WTC11 (cell line): ENCODE measurements at regions not wholly inside any gene's neighbourhood (a gene's known extent, or its start where the extent isn't known, plus 50 kb on each side); places are given as distances from the start of the nearest gene placed in this dataset.

Experiments
- ATAC-seq: fragments of 200-7000 bp; cut with Tn5 transposase; 2 replicates; pipeline ENCODE4 v1.10.0; 2021; ENCODE audit warnings: mild to moderate bottlenecking, moderate library complexity
- CTCF ChIA-PET: fragments of 300-600 bp; sonication (Branson Sonifier 250); formaldehyde crosslinking; loops from one replicate; lab custom pipeline; 2021; ENCODE audit warnings: antibody characterized with exemption; lab: Charles Lee
- POLR2A ChIA-PET: fragments of 350-600 bp; sonication (Branson Sonifier 250); formaldehyde crosslinking; loops from one replicate; lab custom pipeline; 2021; ENCODE audit warnings: antibody characterized with exemption; lab: Charles Lee
- DNase-seq: peaks from one replicate; pipeline ENCODE4 v3.0.0; 2021; ENCODE audit warnings: low spot score
- H3K27ac Mint-ChIP-seq: 2 replicates; pipeline ENCODE4 v1.8.0; 2021; ENCODE audit warnings: mixed read lengths
- H3K27me3 Mint-ChIP-seq: 2 replicates; pipeline ENCODE4 v1.8.0; 2021; ENCODE audit warnings: low read depth, mild to moderate bottlenecking, moderate library complexity, mixed read lengths
- H3K36me3 Mint-ChIP-seq: 2 replicates; pipeline ENCODE4 v1.8.0; 2021; ENCODE audit warnings: mixed read lengths
- H3K4me1 Mint-ChIP-seq: 2 replicates; pipeline ENCODE4 v1.8.0; 2022; ENCODE audit warnings: mixed read lengths
- H3K4me3 Mint-ChIP-seq: 2 replicates; pipeline ENCODE4 v1.8.0; 2021; ENCODE audit warnings: mild to moderate bottlenecking, moderate library complexity, mixed read lengths
- H3K9me3 Mint-ChIP-seq: 2 replicates; pipeline ENCODE4 v1.8.0; 2021; ENCODE audit warnings: mixed read lengths
- ATF1 ChIP-seq: sonication (generic); formaldehyde crosslinking; IDR thresholded peaks from 2 replicates; pipeline ENCODE4 v1.8.1; 2023; ENCODE audit warnings: mild to moderate bottlenecking, moderate library complexity, missing genetic modification reagents
- CREM ChIP-seq: sonication (generic); formaldehyde crosslinking; IDR thresholded peaks from 2 replicates; pipeline ENCODE4 v1.8.1; 2022; ENCODE audit warnings: mild to moderate bottlenecking, missing genetic modification reagents, moderate library complexity
- ERG ChIP-seq: fragments of 250-450 bp; sonication (Bioruptor Pico); IDR thresholded peaks from 2 replicates; pipeline ENCODE4 v1.8.0; 2021; ENCODE audit warnings: mild to moderate bottlenecking
- FOXK1 ChIP-seq: sonication (generic); formaldehyde crosslinking; IDR thresholded peaks from 2 replicates; pipeline ENCODE4 v1.8.0; 2022; ENCODE audit warnings: mild to moderate bottlenecking, moderate library complexity, missing genetic modification reagents
- GTF2I ChIP-seq: fragments of 250-450 bp; sonication (Bioruptor Pico); conservative IDR thresholded peaks from 2 replicates; pipeline ENCODE4 v1.4.0; 2021; ENCODE audit warnings: mild to moderate bottlenecking
- MYBL2 ChIP-seq: sonication (generic); formaldehyde crosslinking; IDR thresholded peaks from 2 replicates; pipeline ENCODE4 v1.8.1; 2023; ENCODE audit warnings: mild to moderate bottlenecking, moderate library complexity, missing genetic modification reagents
- NFATC4 ChIP-seq: fragments of 250-450 bp; sonication (Bioruptor Pico); IDR thresholded peaks from 2 replicates; pipeline ENCODE4 v1.9.0; 2021; ENCODE audit warnings: mild to moderate bottlenecking
- NFE2L1 ChIP-seq: sonication (generic); formaldehyde crosslinking; IDR thresholded peaks from 2 replicates; pipeline ENCODE4 v1.8.1; 2023; ENCODE audit warnings: missing genetic modification reagents
- TEAD4 ChIP-seq: sonication (generic); formaldehyde crosslinking; IDR thresholded peaks from 2 replicates; pipeline ENCODE4 v1.8.0; 2022; ENCODE audit warnings: mild to moderate bottlenecking, missing genetic modification reagents
- ZMAT4 ChIP-seq: fragments of 250-450 bp; sonication (Bioruptor Pico); IDR thresholded peaks from 2 replicates; pipeline ENCODE4 v1.9.0; 2021; ENCODE audit warnings: mild to moderate bottlenecking
- ZNF532 ChIP-seq: fragments of 250-450 bp; sonication (Bioruptor Pico); IDR thresholded peaks from 2 replicates; pipeline ENCODE4 v1.9.0; 2021; ENCODE audit warnings: mild to moderate bottlenecking, borderline replicate concordance
- TF ChIP-seq, protein P1 (sequence below): sonication (generic); formaldehyde crosslinking; IDR thresholded peaks from 2 replicates; pipeline ENCODE4 v1.8.1; 2023; ENCODE audit warnings: mild to moderate bottlenecking, missing genetic modification reagents, moderate library complexity
- TF ChIP-seq, protein P2 (sequence below): sonication (generic); formaldehyde crosslinking; IDR thresholded peaks from 2 replicates; pipeline ENCODE4 v1.8.1; 2022; ENCODE audit warnings: low read depth, mild to moderate bottlenecking, moderate library complexity, missing genetic modification reagents, borderline replicate concordance
- TF ChIP-seq, protein P3 (sequence below): fragments of 250-450 bp; sonication (Bioruptor Pico); IDR thresholded peaks from 2 replicates; pipeline ENCODE4 v1.9.0; 2021; ENCODE audit warnings: moderate library complexity, mild to moderate bottlenecking, inconsistent platforms, borderline replicate concordance
- TF ChIP-seq, protein P4 (sequence below): sonication (generic); formaldehyde crosslinking; IDR thresholded peaks from 2 replicates; pipeline ENCODE4 v1.8.1; 2022; ENCODE audit warnings: mild to moderate bottlenecking, missing genetic modification reagents, moderate library complexity, borderline replicate concordance
- TF ChIP-seq, protein P5 (sequence below): sonication (generic); formaldehyde crosslinking; IDR thresholded peaks from 2 replicates; pipeline ENCODE4 v1.8.0; 2022; ENCODE audit warnings: mild to moderate bottlenecking, missing genetic modification reagents
- TF ChIP-seq, protein P6 (sequence below): sonication (generic); formaldehyde crosslinking; IDR thresholded peaks from 2 replicates; pipeline ENCODE4 v1.8.1; 2022; ENCODE audit warnings: mild to moderate bottlenecking, moderate library complexity, missing genetic modification reagents
- TF ChIP-seq, protein P7 (sequence below): sonication (generic); formaldehyde crosslinking; IDR thresholded peaks from 2 replicates; pipeline ENCODE4 v1.8.1; 2022; ENCODE audit warnings: missing genetic modification reagents, borderline replicate concordance

DNA sequence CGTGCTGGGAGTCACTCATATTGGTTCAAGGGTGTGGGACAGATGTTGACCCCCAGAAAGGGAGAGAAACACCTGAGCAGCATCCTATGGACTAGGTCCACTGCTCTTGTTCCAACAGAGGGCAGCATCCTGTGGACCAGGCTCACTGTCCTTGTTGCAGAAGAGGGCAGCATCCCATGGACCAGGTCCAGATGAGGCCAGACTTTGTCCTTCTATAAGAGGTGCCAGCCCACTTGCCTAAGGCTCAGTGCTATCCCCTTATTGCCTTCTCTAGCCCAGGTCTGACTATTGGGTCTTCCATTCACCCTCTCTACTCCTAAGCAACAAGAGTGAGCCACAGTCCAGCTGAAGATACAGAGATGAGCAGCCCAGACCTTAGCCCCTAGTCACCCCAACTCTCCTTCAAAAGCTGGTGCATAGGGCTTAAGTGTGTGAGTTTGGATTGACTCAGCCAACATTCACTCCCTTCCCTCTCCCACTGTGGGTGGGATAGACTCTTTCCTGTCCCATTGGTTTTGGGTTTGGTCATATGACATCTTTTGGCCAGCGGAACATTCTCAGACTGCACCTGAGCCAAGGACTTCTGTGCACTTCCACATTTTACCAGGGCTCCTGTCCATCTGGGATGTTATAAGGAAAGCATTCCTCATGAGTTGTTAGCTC, 132.4 kb upstream of the GPC1 start:
- Mint-ChIP-seq H3K27ac (no peak overlapping the region), H3K36me3 (no peaks in the 10 kb centered on the region), H3K4me3 (no peak overlapping the region), H3K27me3 (no peaks in the 10 kb centered on the region), H3K4me1 (peaks cover 4% of the 10 kb centered on the region), H3K9me3 (no peaks in the 10 kb centered on the region)
- POLR2A ChIA-PET, result no interaction called here
- CTCF ChIA-PET, result interaction anchor here (0.6 kb wide), 1 partner anchor 53 kb away, joined by 3 read pairs; no protein-coding TSS in a partner anchor
- ATAC-seq, result no peak
- TF ChIP-seq, protein P1, sequence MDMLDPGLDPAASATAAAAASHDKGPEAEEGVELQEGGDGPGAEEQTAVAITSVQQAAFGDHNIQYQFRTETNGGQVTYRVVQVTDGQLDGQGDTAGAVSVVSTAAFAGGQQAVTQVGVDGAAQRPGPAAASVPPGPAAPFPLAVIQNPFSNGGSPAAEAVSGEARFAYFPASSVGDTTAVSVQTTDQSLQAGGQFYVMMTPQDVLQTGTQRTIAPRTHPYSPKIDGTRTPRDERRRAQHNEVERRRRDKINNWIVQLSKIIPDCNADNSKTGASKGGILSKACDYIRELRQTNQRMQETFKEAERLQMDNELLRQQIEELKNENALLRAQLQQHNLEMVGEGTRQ (CRISPR knock-in tag), result no peak
- TF ChIP-seq, protein P2, sequence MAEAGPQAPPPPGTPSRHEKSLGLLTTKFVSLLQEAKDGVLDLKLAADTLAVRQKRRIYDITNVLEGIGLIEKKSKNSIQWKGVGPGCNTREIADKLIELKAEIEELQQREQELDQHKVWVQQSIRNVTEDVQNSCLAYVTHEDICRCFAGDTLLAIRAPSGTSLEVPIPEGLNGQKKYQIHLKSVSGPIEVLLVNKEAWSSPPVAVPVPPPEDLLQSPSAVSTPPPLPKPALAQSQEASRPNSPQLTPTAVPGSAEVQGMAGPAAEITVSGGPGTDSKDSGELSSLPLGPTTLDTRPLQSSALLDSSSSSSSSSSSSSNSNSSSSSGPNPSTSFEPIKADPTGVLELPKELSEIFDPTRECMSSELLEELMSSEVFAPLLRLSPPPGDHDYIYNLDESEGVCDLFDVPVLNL (CRISPR knock-in tag), result no peak
- DNase-seq, result no peak

GRCh38 chr2:240303896-240304745, 131.3 kb upstream of the GPC1 start:
- Mint-ChIP-seq H3K4me1 (peaks cover 4% of the 10 kb centered on the region), H3K27me3 (no peaks in the 10 kb centered on the region), H3K9me3 (no peaks in the 10 kb centered on the region), H3K27ac (no peak overlapping the region), H3K36me3 (no peaks in the 10 kb centered on the region), H3K4me3 (no peak overlapping the region)
- DNase-seq (no peak), ATAC-seq (no peak)
- CTCF ChIA-PET, result interaction anchor here (0.6 kb wide), 1 partner anchor 52 kb away, joined by 3 read pairs; no protein-coding TSS in a partner anchor
- POLR2A ChIA-PET, result no interaction called here
- no peak for TF ChIP-seq FOXK1 (CRISPR knock-in tag)
- TF ChIP-seq NFATC4 (CRISPR knock-in tag), result no peak
- no peak for TF ChIP-seq CREM (CRISPR knock-in tag)
- TF ChIP-seq ERG (CRISPR knock-in tag), result no peak
- TF ChIP-seq TEAD4 (CRISPR knock-in tag), result no peak
- no peak for TF ChIP-seq ATF1 (CRISPR knock-in tag)
- TF ChIP-seq, protein P3, sequence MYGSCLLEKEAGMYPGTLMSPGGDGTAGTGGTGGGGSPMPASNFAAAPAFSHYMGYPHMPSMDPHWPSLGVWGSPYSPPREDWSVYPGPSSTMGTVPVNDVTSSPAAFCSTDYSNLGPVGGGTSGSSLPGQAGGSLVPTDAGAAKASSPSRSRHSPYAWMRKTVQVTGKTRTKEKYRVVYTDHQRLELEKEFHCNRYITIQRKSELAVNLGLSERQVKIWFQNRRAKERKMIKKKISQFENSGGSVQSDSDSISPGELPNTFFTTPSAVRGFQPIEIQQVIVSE (CRISPR knock-in tag), result no peak
- TF ChIP-seq, protein P4, sequence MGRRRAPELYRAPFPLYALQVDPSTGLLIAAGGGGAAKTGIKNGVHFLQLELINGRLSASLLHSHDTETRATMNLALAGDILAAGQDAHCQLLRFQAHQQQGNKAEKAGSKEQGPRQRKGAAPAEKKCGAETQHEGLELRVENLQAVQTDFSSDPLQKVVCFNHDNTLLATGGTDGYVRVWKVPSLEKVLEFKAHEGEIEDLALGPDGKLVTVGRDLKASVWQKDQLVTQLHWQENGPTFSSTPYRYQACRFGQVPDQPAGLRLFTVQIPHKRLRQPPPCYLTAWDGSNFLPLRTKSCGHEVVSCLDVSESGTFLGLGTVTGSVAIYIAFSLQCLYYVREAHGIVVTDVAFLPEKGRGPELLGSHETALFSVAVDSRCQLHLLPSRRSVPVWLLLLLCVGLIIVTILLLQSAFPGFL (CRISPR knock-in tag), result no peak
- no peak for TF ChIP-seq ZMAT4 (CRISPR knock-in tag)
- TF ChIP-seq, protein P5, sequence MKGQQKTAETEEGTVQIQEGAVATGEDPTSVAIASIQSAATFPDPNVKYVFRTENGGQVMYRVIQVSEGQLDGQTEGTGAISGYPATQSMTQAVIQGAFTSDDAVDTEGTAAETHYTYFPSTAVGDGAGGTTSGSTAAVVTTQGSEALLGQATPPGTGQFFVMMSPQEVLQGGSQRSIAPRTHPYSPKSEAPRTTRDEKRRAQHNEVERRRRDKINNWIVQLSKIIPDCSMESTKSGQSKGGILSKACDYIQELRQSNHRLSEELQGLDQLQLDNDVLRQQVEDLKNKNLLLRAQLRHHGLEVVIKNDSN, result no peak
- TF ChIP-seq MYBL2, result no peak
- TF ChIP-seq ZNF532, result no peak
- no peak for TF ChIP-seq GTF2I (CRISPR knock-in tag)
- TF ChIP-seq, protein P6, sequence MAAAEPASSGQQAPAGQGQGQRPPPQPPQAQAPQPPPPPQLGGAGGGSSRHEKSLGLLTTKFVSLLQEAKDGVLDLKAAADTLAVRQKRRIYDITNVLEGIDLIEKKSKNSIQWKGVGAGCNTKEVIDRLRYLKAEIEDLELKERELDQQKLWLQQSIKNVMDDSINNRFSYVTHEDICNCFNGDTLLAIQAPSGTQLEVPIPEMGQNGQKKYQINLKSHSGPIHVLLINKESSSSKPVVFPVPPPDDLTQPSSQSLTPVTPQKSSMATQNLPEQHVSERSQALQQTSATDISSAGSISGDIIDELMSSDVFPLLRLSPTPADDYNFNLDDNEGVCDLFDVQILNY (CRISPR knock-in tag), result no peak
- TF ChIP-seq, protein P7, sequence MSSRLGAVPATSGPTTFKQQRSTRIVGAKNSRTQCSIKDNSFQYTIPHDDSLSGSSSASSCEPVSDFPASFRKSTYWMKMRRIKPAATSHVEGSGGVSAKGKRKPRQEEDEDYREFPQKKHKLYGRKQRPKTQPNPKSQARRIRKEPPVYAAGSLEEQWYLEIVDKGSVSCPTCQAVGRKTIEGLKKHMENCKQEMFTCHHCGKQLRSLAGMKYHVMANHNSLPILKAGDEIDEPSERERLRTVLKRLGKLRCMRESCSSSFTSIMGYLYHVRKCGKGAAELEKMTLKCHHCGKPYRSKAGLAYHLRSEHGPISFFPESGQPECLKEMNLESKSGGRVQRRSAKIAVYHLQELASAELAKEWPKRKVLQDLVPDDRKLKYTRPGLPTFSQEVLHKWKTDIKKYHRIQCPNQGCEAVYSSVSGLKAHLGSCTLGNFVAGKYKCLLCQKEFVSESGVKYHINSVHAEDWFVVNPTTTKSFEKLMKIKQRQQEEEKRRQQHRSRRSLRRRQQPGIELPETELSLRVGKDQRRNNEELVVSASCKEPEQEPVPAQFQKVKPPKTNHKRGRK, result no peak
- no peak for TF ChIP-seq NFE2L1
